CD4-positive, alpha-beta memory T cell (primary cell): ENCODE measurements at regions not wholly inside any gene's neighbourhood (a gene's known extent, or its start where the extent isn't known, plus 50 kb on each side); places are given as distances from the start of the nearest gene placed in this dataset.

ENCODE experiments used
- CTCF ChIA-PET: fragments of 350-600 bp; sonication (Branson Sonifier 250); formaldehyde crosslinking; loops from one replicate; lab custom pipeline; 2021; ENCODE audit warnings: inconsistent platforms; ENCODE audit not compliant: partially characterized antibody; lab: Charles Lee
- POLR2A ChIA-PET: fragments of 350-600 bp; sonication (Branson Sonifier 250); formaldehyde crosslinking; loops from one replicate; lab custom pipeline; 2021; ENCODE audit not compliant: partially characterized antibody; lab: Charles Lee
- DNase-seq, 5 donors: peaks; one replicate each; pipeline versions ENCODE4 v3.0.0 to v3.0.0-alpha.2; 2020 to 2022; ENCODE audit warnings: mixed read lengths in 1 of 5
- H3K27ac ChIP-seq: one replicate; pipeline ENCODE4 v1.7.0; 2013; ENCODE audit warnings: low read depth, low read length
- H3K27me3 ChIP-seq: 2 replicates; pipeline ENCODE4 v1.7.0; 2013; ENCODE audit warnings: mild to moderate bottlenecking, low read length, moderate library complexity; ENCODE audit not compliant: insufficient read depth
- H3K36me3 ChIP-seq: 2 replicates; pipeline ENCODE4 v1.7.0; 2013; ENCODE audit warnings: mild to moderate bottlenecking, low read length, moderate library complexity; ENCODE audit not compliant: insufficient read depth
- H3K4me1 ChIP-seq: 2 replicates; pipeline ENCODE4 v1.7.0; 2013; ENCODE audit warnings: mild to moderate bottlenecking, low read length, moderate library complexity; ENCODE audit not compliant: insufficient read depth
- H3K4me3 ChIP-seq, 2 donors: one replicate each; pipeline ENCODE4 v1.7.0; 2013; ENCODE audit warnings: low read length in 2 of 2, mild to moderate bottlenecking in 1 of 2
- H3K9me3 ChIP-seq, 2 donors: one replicate each; pipeline ENCODE4 v1.7.0; 2013; ENCODE audit warnings: low read length in 2 of 2, control low read depth in 1 of 2; ENCODE audit not compliant: control insufficient read depth in 1 of 2
- H3K27ac Mint-ChIP-seq, 7 donors: one replicate each; pipeline ENCODE4 v1.8.0; 2020 to 2021; ENCODE audit warnings: mixed read lengths in 7 of 7, mild to moderate bottlenecking in 6 of 7, inconsistent platforms in 3 of 7, moderate library complexity in 3 of 7
- H3K27me3 Mint-ChIP-seq, 2 donors: one replicate each; pipeline ENCODE4 v1.8.0; 2020 to 2021; ENCODE audit warnings: mixed read lengths in 2 of 2
- H3K36me3 Mint-ChIP-seq, 2 donors: one replicate each; pipeline ENCODE4 v1.8.0; 2020 to 2021; ENCODE audit warnings: mixed read lengths in 2 of 2, inconsistent platforms in 1 of 2, mild to moderate bottlenecking in 1 of 2
- H3K4me1 Mint-ChIP-seq, 4 donors: one replicate each; pipeline ENCODE4 v1.8.0; 2020 to 2021; ENCODE audit warnings: mixed read lengths in 4 of 4, mild to moderate bottlenecking in 1 of 4
- H3K4me3 Mint-ChIP-seq, 8 donors: one replicate each; pipeline ENCODE4 v1.8.0; 2020 to 2021; ENCODE audit warnings: mixed read lengths in 8 of 8, mild to moderate bottlenecking in 7 of 8, moderate library complexity in 6 of 8, inconsistent platforms in 3 of 8
- H3K9me3 Mint-ChIP-seq, 8 donors: one replicate each; pipeline ENCODE4 v1.8.0; 2020 to 2021; ENCODE audit warnings: mixed read lengths in 8 of 8, mild to moderate bottlenecking in 5 of 8, inconsistent platforms in 3 of 8, moderate library complexity in 1 of 8
- intact Hi-C: fragments of 100-400 bp; cut with micrococcal nuclease; formaldehyde crosslinking; loops from one replicate; pipeline ENCODE4 v1.15.1; 2023

DNA sequence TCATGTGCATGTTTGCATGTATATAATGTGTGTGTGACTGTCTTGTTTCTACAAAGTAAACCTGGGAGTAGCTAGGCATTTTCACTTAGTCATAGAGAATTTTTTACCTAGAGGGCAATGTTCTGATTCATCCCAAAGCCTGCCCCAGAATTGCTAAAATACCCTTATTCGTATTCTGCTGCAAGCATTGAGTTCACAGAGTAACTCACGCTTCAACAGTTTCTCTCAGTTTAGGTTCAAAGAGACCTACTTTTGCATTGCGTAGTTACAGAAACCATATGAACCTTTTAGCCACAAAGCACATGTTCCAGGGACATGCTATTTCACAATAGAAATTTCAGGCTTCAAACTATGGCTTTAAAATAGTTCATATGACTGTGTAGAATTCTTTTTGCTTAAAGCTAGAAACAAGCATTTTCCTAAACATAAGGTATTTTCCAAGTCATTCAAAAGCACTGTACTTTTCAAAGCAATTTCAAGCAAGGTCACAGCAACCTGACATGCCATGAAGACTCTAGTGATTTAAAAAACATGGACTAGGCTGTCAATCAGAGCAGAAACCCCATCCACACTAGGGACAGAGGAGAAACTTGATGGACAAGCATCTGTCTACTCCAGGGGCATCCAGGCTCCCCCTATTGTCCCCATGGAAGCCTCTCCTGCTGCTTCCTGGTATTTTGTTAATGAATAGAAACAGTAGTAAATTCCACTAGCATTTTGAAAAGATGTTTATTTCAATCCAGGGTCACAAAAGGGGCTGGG, 81.5 kb upstream of the MAPK10 start:
- no peak for DNase-seq
- H3K4me3 ChIP-seq = no peak overlapping the region
- no peaks in the 10 kb centered on the region for H3K36me3 Mint-ChIP-seq
- H3K27me3 ChIP-seq = no peaks in the 10 kb centered on the region
- ChIA-PET POLR2A (no interaction called here), CTCF (no interaction called here)
- H3K4me1 ChIP-seq = no peaks in the 10 kb centered on the region
- peaks cover 1 to 4% of the 10 kb centered on the region in 2 donors for H3K27me3 Mint-ChIP-seq
- no peaks in the 10 kb centered on the region for H3K9me3 ChIP-seq
- no peaks in the 10 kb centered on the region for H3K4me1 Mint-ChIP-seq
- peaks cover 0 to 3% (median 0%) of the 10 kb centered on the region in 8 donors for H3K9me3 Mint-ChIP-seq
- intact Hi-C loops = no loop called here
- H3K27ac Mint-ChIP-seq = no peak overlapping the region
- H3K27ac ChIP-seq = no peak overlapping the region
- no peak overlapping the region for H3K4me3 Mint-ChIP-seq
- no peaks in the 10 kb centered on the region for H3K36me3 ChIP-seq

- no peak overlapping the region for H3K27ac Mint-ChIP-seq
- Histone ChIP-seq H3K9me3 (no peaks in the 10 kb centered on the region), H3K27ac (no peak overlapping the region), H3K27me3 (no peaks in the 10 kb centered on the region), H3K36me3 (no peaks in the 10 kb centered on the region), H3K4me1 (no peaks in the 10 kb centered on the region), H3K4me3 (no peak overlapping the region)
- intact Hi-C loops = no loop called here
- H3K36me3 Mint-ChIP-seq = no peaks in the 10 kb centered on the region
- peaks cover 1 to 4% of the 10 kb centered on the region in 2 donors for H3K27me3 Mint-ChIP-seq
- H3K9me3 Mint-ChIP-seq = peaks cover 0 to 3% (median 0%) of the 10 kb centered on the region in 8 donors
- H3K4me1 Mint-ChIP-seq = no peaks in the 10 kb centered on the region
- no peak overlapping the region for H3K4me3 Mint-ChIP-seq
- ChIA-PET POLR2A (no interaction called here), CTCF (no interaction called here)
- DNase-seq = no peak
These were observed 83.0 kb upstream of the MAPK10 start for GRCh38 chr4:86442881-86443280.

GRCh38 chr4:86443495-86443894, 83.6 kb upstream of the MAPK10 start:
- Mint-ChIP-seq H3K36me3 (no peaks in the 10 kb centered on the region), H3K4me3 (no peak overlapping the region), H3K27me3 (peaks cover 1 to 4% of the 10 kb centered on the region in 2 donors), H3K4me1 (no peaks in the 10 kb centered on the region), H3K9me3 (peaks cover 0 to 3% (median 0%) of the 10 kb centered on the region in 8 donors), H3K27ac (no peak overlapping the region)
- ChIA-PET POLR2A (no interaction called here), CTCF (no interaction called here)
- no peaks in the 10 kb centered on the region for H3K27me3 ChIP-seq
- no peaks in the 10 kb centered on the region for H3K4me1 ChIP-seq
- intact Hi-C loops = no loop called here
- no peaks in the 10 kb centered on the region for H3K9me3 ChIP-seq
- DNase-seq = no peak
- no peak overlapping the region for H3K4me3 ChIP-seq
- no peak overlapping the region for H3K27ac ChIP-seq
- H3K36me3 ChIP-seq = no peaks in the 10 kb centered on the region

DNA sequence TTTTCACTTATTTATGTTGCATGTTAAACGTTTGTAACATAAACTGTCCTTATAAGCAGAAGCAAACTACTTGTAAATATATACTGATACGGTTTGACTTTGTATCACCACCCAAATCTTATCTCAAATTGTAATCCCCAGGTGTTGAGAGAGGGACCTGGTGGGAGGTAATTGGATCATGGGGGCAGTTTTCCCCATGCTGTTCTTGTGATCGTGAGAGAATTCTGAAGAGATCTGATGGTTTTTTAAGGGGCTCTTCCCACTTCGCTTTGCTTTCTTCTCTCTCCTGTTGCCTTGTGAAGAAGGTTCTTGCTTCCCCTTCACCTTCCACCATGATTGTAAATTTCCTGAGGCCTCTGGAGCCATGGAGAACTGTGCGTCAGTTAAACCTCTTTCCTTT, 87.1 kb upstream of the MAPK10 start:
- H3K27ac ChIP-seq = no peak overlapping the region
- no peak for DNase-seq
- intact Hi-C loops = no loop called here
- Mint-ChIP-seq H3K36me3 (no peaks in the 10 kb centered on the region), H3K4me1 (no peaks in the 10 kb centered on the region), H3K27ac (no peak overlapping the region), H3K27me3 (peaks cover 7 to 9% of the 10 kb centered on the region in 2 donors), H3K4me3 (no peak overlapping the region), H3K9me3 (peaks cover 0 to 3% (median 0%) of the 10 kb centered on the region in 8 donors)
- ChIA-PET CTCF (no interaction called here), POLR2A (no interaction called here)
- no peaks in the 10 kb centered on the region for H3K36me3 ChIP-seq
- no peaks in the 10 kb centered on the region for H3K4me1 ChIP-seq
- no peaks in the 10 kb centered on the region for H3K9me3 ChIP-seq
- H3K4me3 ChIP-seq = no peak overlapping the region
- H3K27me3 ChIP-seq = peaks cover 2% of the 10 kb centered on the region

- Mint-ChIP-seq H3K36me3 (no peaks in the 10 kb centered on the region), H3K27ac (no peak overlapping the region), H3K4me1 (no peaks in the 10 kb centered on the region), H3K27me3 (peaks cover 7 to 9% of the 10 kb centered on the region in 2 donors), H3K9me3 (no peaks in the 10 kb centered on the region), H3K4me3 (no peak overlapping the region)
- Histone ChIP-seq H3K4me1 (no peaks in the 10 kb centered on the region), H3K36me3 (no peaks in the 10 kb centered on the region), H3K27ac (no peak overlapping the region), H3K4me3 (no peak overlapping the region), H3K9me3 (no peaks in the 10 kb centered on the region), H3K27me3 (peaks cover 4% of the 10 kb centered on the region)
- DNase-seq = no peak
- ChIA-PET POLR2A (no interaction called here), CTCF (no interaction called here)
- intact Hi-C loops = no loop called here
These were observed 89.0 kb upstream of the MAPK10 start for GRCh38 chr4:86448871-86449270.

- H3K9me3 ChIP-seq = no peaks in the 10 kb centered on the region
- Mint-ChIP-seq H3K27me3 (peaks cover 10 to 13% of the 10 kb centered on the region in 2 donors), H3K4me1 (no peaks in the 10 kb centered on the region), H3K4me3 (no peak overlapping the region), H3K27ac (no peak overlapping the region), H3K9me3 (no peaks in the 10 kb centered on the region), H3K36me3 (no peaks in the 10 kb centered on the region)
- H3K27ac ChIP-seq = no peak overlapping the region
- DNase-seq = no peak
- no peaks in the 10 kb centered on the region for H3K4me1 ChIP-seq
- no peak overlapping the region for H3K4me3 ChIP-seq
- H3K36me3 ChIP-seq = no peaks in the 10 kb centered on the region
- CTCF ChIA-PET = no interaction called here
- H3K27me3 ChIP-seq = peaks cover 4% of the 10 kb centered on the region
- intact Hi-C loops = no loop called here
- POLR2A ChIA-PET = no interaction called here
These were observed 90.1 kb upstream of the MAPK10 start for GRCh38 chr4:86449746-86450588.

- Mint-ChIP-seq H3K4me1 (no peaks in the 10 kb centered on the region), H3K27me3 (peaks cover 10 to 16% of the 10 kb centered on the region in 2 donors), H3K4me3 (no peak overlapping the region), H3K9me3 (peaks cover 0 to 3% (median 0%) of the 10 kb centered on the region in 8 donors), H3K36me3 (no peaks in the 10 kb centered on the region), H3K27ac (no peak overlapping the region)
- CTCF ChIA-PET = interaction anchor here (0.6 kb wide), 1 partner anchor 560 kb away, joined by 3 read pairs; no protein-coding TSS in a partner anchor
- Histone ChIP-seq H3K4me1 (no peaks in the 10 kb centered on the region), H3K27ac (no peak overlapping the region), H3K4me3 (no peak overlapping the region), H3K36me3 (no peaks in the 10 kb centered on the region), H3K27me3 (peaks cover 4% of the 10 kb centered on the region), H3K9me3 (no peaks in the 10 kb centered on the region)
- POLR2A ChIA-PET = no interaction called here
- intact Hi-C loops = no loop called here
- no peak for DNase-seq
These were observed 91.0 kb upstream of the MAPK10 start for GRCh38 chr4:86450861-86451260.
